Activated naive CD8-positive, alpha-beta T cell treated with anti-CD3 and anti-CD28 coated beads for 36 hours (primary cell): ENCODE measurements at regions not wholly inside any gene's neighbourhood (a gene's known extent, or its start where the extent isn't known, plus 50 kb on each side); places are given as distances from the start of the nearest gene placed in this dataset.

Experiments
- DNase-seq: peaks from one replicate; pipeline ENCODE4 v3.0.0; 2021
- H3K27ac Mint-ChIP-seq: one replicate; pipeline ENCODE4 v1.8.0; 2022; ENCODE audit warnings: mild to moderate bottlenecking, moderate library complexity, mixed read lengths
- H3K27me3 Mint-ChIP-seq: one replicate; pipeline ENCODE4 v1.8.0; 2022; ENCODE audit warnings: mild to moderate bottlenecking, mixed read lengths
- H3K36me3 Mint-ChIP-seq: one replicate; pipeline ENCODE4 v1.8.0; 2021; ENCODE audit warnings: mild to moderate bottlenecking, mixed read lengths
- H3K4me1 Mint-ChIP-seq: one replicate; pipeline ENCODE4 v1.8.0; 2021; ENCODE audit warnings: mixed read lengths
- H3K4me3 Mint-ChIP-seq: one replicate; pipeline ENCODE4 v1.8.0; 2022; ENCODE audit warnings: mild to moderate bottlenecking, moderate library complexity, mixed read lengths
- H3K9me3 Mint-ChIP-seq: one replicate; pipeline ENCODE4 v1.8.0; 2022; ENCODE audit warnings: mixed read lengths

- Mint-ChIP-seq H3K4me3 (no peak overlapping the region), H3K36me3 (no peaks in the 10 kb centered on the region), H3K4me1 (no peaks in the 10 kb centered on the region)
These were observed 567.4 kb upstream of the MKI67 start for GRCh38 chr10:128693493-128694131.

GRCh38 chr10:128694168-128694850 is 568.1 kb upstream of the MKI67 start:
- Mint-ChIP-seq H3K27me3 (no peaks in the 10 kb centered on the region), H3K4me1 (no peaks in the 10 kb centered on the region), H3K27ac (no peak overlapping the region), H3K9me3 (no peaks in the 10 kb centered on the region), H3K36me3 (no peaks in the 10 kb centered on the region), H3K4me3 (no peak overlapping the region)
- DNase-seq, result no peak

More at GRCh38 chr10:128693493-128694131, 567.4 kb upstream of the MKI67 start:
- no peak for DNase-seq
- Mint-ChIP-seq H3K27ac (no peak overlapping the region), H3K27me3 (no peaks in the 10 kb centered on the region), H3K9me3 (no peaks in the 10 kb centered on the region)

- Mint-ChIP-seq H3K4me3 (no peak overlapping the region), H3K36me3 (no peaks in the 10 kb centered on the region), H3K4me1 (no peaks in the 10 kb centered on the region), H3K27me3 (no peaks in the 10 kb centered on the region), H3K27ac (no peak overlapping the region), H3K9me3 (no peaks in the 10 kb centered on the region)
- DNase-seq, result no peak
These were observed 568.9 kb upstream of the MKI67 start for GRCh38 chr10:128694851-128695725.

GRCh38 chr10:128695931-128696330 is 569.7 kb upstream of the MKI67 start:
- H3K4me3 Mint-ChIP-seq, result no peak overlapping the region
- no peaks in the 10 kb centered on the region for H3K36me3 Mint-ChIP-seq
- no peak overlapping the region for H3K27ac Mint-ChIP-seq
- no peaks in the 10 kb centered on the region for H3K9me3 Mint-ChIP-seq
- no peaks in the 10 kb centered on the region for H3K4me1 Mint-ChIP-seq
- H3K27me3 Mint-ChIP-seq, result no peaks in the 10 kb centered on the region
- no peak for DNase-seq

GRCh38 chr10:128697437-128697836 is 571.2 kb upstream of the MKI67 start:
- DNase-seq, result no peak
- Mint-ChIP-seq H3K4me1 (no peaks in the 10 kb centered on the region), H3K36me3 (no peaks in the 10 kb centered on the region), H3K9me3 (no peaks in the 10 kb centered on the region), H3K4me3 (no peak overlapping the region), H3K27ac (no peak overlapping the region), H3K27me3 (no peaks in the 10 kb centered on the region)

GRCh38 chr10:128701381-128701780 is 575.2 kb upstream of the MKI67 start:
- H3K4me1 Mint-ChIP-seq, result no peaks in the 10 kb centered on the region
- H3K4me3 Mint-ChIP-seq, result no peak overlapping the region
- no peaks in the 10 kb centered on the region for H3K27me3 Mint-ChIP-seq
- no peaks in the 10 kb centered on the region for H3K36me3 Mint-ChIP-seq
- DNase-seq, result no peak
- no peaks in the 10 kb centered on the region for H3K9me3 Mint-ChIP-seq
- H3K27ac Mint-ChIP-seq, result no peak overlapping the region

- DNase-seq, result no peak
- H3K27ac Mint-ChIP-seq, result no peak overlapping the region
- no peaks in the 10 kb centered on the region for H3K9me3 Mint-ChIP-seq
- no peaks in the 10 kb centered on the region for H3K4me1 Mint-ChIP-seq
- H3K27me3 Mint-ChIP-seq, result no peaks in the 10 kb centered on the region
- H3K4me3 Mint-ChIP-seq, result no peak overlapping the region
- no peaks in the 10 kb centered on the region for H3K36me3 Mint-ChIP-seq
These were observed 575.6 kb upstream of the MKI67 start for GRCh38 chr10:128701837-128702236.

GRCh38 chr10:128704716-128705115 is 578.5 kb upstream of the MKI67 start:
- no peak overlapping the region for H3K4me3 Mint-ChIP-seq

GRCh38 chr10:128708182-128708581 is 582.0 kb upstream of the MKI67 start:
- Mint-ChIP-seq H3K36me3 (no peaks in the 10 kb centered on the region), H3K4me1 (no peaks in the 10 kb centered on the region), H3K4me3 (no peak overlapping the region), H3K9me3 (no peaks in the 10 kb centered on the region), H3K27me3 (peaks cover 24% of the 10 kb centered on the region), H3K27ac (no peak overlapping the region)
- DNase-seq, result no peak

More at GRCh38 chr10:128704716-128705115, 578.5 kb upstream of the MKI67 start:
- H3K4me1 Mint-ChIP-seq, result no peaks in the 10 kb centered on the region
- peaks cover 5% of the 10 kb centered on the region for H3K27me3 Mint-ChIP-seq
- no peaks in the 10 kb centered on the region for H3K9me3 Mint-ChIP-seq
- no peak overlapping the region for H3K27ac Mint-ChIP-seq
- no peak for DNase-seq
- H3K36me3 Mint-ChIP-seq, result no peaks in the 10 kb centered on the region

- Mint-ChIP-seq H3K4me3 (no peak overlapping the region), H3K9me3 (no peaks in the 10 kb centered on the region), H3K27ac (no peak overlapping the region), H3K36me3 (no peaks in the 10 kb centered on the region), H3K27me3 (peaks cover 24% of the 10 kb centered on the region), H3K4me1 (no peaks in the 10 kb centered on the region)
- DNase-seq, result no peak
These were observed 583.5 kb upstream of the MKI67 start for GRCh38 chr10:128709686-128710085.

GRCh38 chr10:128710098-128710797 is 584.0 kb upstream of the MKI67 start:
- DNase-seq, result no peak
- Mint-ChIP-seq H3K4me3 (no peak overlapping the region), H3K27ac (no peak overlapping the region), H3K36me3 (no peaks in the 10 kb centered on the region), H3K9me3 (no peaks in the 10 kb centered on the region), H3K4me1 (no peaks in the 10 kb centered on the region), H3K27me3 (peaks cover 24% of the 10 kb centered on the region)

GRCh38 chr10:128710798-128711183 is 584.6 kb upstream of the MKI67 start:
- Mint-ChIP-seq H3K27me3 (peaks cover 24% of the 10 kb centered on the region), H3K36me3 (no peaks in the 10 kb centered on the region), H3K4me3 (no peak overlapping the region), H3K4me1 (no peaks in the 10 kb centered on the region), H3K27ac (no peak overlapping the region), H3K9me3 (no peaks in the 10 kb centered on the region)
- DNase-seq, result no peak

- Mint-ChIP-seq H3K9me3 (no peaks in the 10 kb centered on the region), H3K4me3 (no peak overlapping the region), H3K27ac (no peak overlapping the region), H3K36me3 (no peaks in the 10 kb centered on the region), H3K27me3 (peaks cover 24% of the 10 kb centered on the region), H3K4me1 (no peaks in the 10 kb centered on the region)
- no peak for DNase-seq
These were observed 585.6 kb upstream of the MKI67 start for GRCh38 chr10:128711806-128712205.

GRCh38 chr10:128712661-128713400 is 586.6 kb upstream of the MKI67 start:
- H3K4me3 Mint-ChIP-seq, result no peak overlapping the region

More at GRCh38 chr10:128712661-128713400, 586.6 kb upstream of the MKI67 start:
- no peaks in the 10 kb centered on the region for H3K4me1 Mint-ChIP-seq
- no peak overlapping the region for H3K27ac Mint-ChIP-seq
- H3K27me3 Mint-ChIP-seq, result peaks cover 24% of the 10 kb centered on the region
- H3K9me3 Mint-ChIP-seq, result no peaks in the 10 kb centered on the region
- DNase-seq, result no peak
- no peaks in the 10 kb centered on the region for H3K36me3 Mint-ChIP-seq
